HG03378 (cell line): ENCODE measurements at regions not wholly inside any gene's neighbourhood (a gene's known extent, or its start where the extent isn't known, plus 50 kb on each side); places are given as distances from the start of the nearest gene placed in this dataset.

Experiments used
- ATAC-seq: cut with Tn5 transposase; IDR thresholded peaks from one replicate; pipeline ENCODE4 v1.9.1; 2021; ENCODE audit warnings: mild to moderate bottlenecking, moderate library complexity; ENCODE audit not compliant: unreplicated experiment

GRCh38 chr10:4691301-4691700 lies 134.7 kb upstream of the AKR1E2 start:
- ATAC-seq = no peak

- ATAC-seq = no peak
Observed at GRCh38 chr10:4688601-4689000, 137.4 kb upstream of the AKR1E2 start.

GRCh38 chr10:4688168-4688567 lies 137.8 kb upstream of the AKR1E2 start:
- ATAC-seq = no peak

GRCh38 chr10:4687397-4687796 lies 138.6 kb upstream of the AKR1E2 start:
- no peak for ATAC-seq

- ATAC-seq = no peak
Observed at GRCh38 chr10:4686644-4686996, 139.4 kb upstream of the AKR1E2 start.

GRCh38 chr10:4685904-4686643 lies 139.9 kb upstream of the AKR1E2 start:
- no peak for ATAC-seq

GRCh38 chr10:4685491-4685890 lies 140.5 kb upstream of the AKR1E2 start:
- no peak for ATAC-seq

- ATAC-seq = no peak
Observed at GRCh38 chr10:4684434-4684833, 141.6 kb upstream of the AKR1E2 start.

- no peak for ATAC-seq
Observed at GRCh38 chr10:4683838-4684237, 142.2 kb upstream of the AKR1E2 start.

GRCh38 chr10:4683137-4683536 lies 142.9 kb upstream of the AKR1E2 start:
- ATAC-seq = no peak

GRCh38 chr10:4678951-4679671 lies 146.9 kb upstream of the AKR1E2 start:
- ATAC-seq = no peak

- ATAC-seq = no peak
Observed at GRCh38 chr10:4678023-4678950, 147.7 kb upstream of the AKR1E2 start.

GRCh38 chr10:4677296-4678021 lies 148.5 kb upstream of the AKR1E2 start:
- ATAC-seq = no peak

GRCh38 chr10:4676566-4676965 lies 149.4 kb upstream of the AKR1E2 start:
- ATAC-seq = no peak

GRCh38 chr10:4675808-4676207 lies 150.2 kb upstream of the AKR1E2 start:
- no peak for ATAC-seq

- no peak for ATAC-seq
Observed at GRCh38 chr10:4673279-4674040, 152.5 kb upstream of the AKR1E2 start.

- no peak for ATAC-seq
Observed at GRCh38 chr10:4672201-4672600, 153.8 kb upstream of the AKR1E2 start.

GRCh38 chr10:4671451-4672145 lies 154.4 kb upstream of the AKR1E2 start:
- no peak for ATAC-seq

GRCh38 chr10:4670737-4671136 lies 155.3 kb upstream of the AKR1E2 start:
- ATAC-seq = no peak

GRCh38 chr10:4669585-4669984 lies 156.4 kb upstream of the AKR1E2 start:
- ATAC-seq = no peak
